Fibroblast of lung (primary cell): ENCODE measurements at regions not wholly inside any gene's neighbourhood (a gene's known extent, or its start where the extent isn't known, plus 50 kb on each side); places are given as distances from the start of the nearest gene placed in this dataset.
A peak's percentile ranks its signal among the peaks of the same experiment; 100 is the strongest.

Experiments used
- DNase-seq, 2 donors: peaks; one replicate each; pipeline versions ENCODE4 v3.0.0 to v3.0.0-alpha.2; 2010; ENCODE audit warnings: low read depth in 2 of 2
- H2AFZ ChIP-seq: 2 replicates; pipeline ENCODE4 v1.5.1; 2012; ENCODE audit warnings: low read length, control low read depth, inconsistent platforms
- H3K27ac ChIP-seq: 2 replicates; pipeline ENCODE4 v1.5.1; 2011; ENCODE audit warnings: low read length, control low read depth; ENCODE audit not compliant: insufficient read depth
- H3K27me3 ChIP-seq: 2 replicates; pipeline ENCODE4 v1.5.1; 2011; ENCODE audit warnings: mild to moderate bottlenecking, low read length; ENCODE audit not compliant: control insufficient read depth, insufficient read depth
- H3K36me3 ChIP-seq: 2 replicates; pipeline ENCODE4 v1.5.1; 2011; ENCODE audit warnings: low read length; ENCODE audit not compliant: control insufficient read depth, insufficient read depth
- H3K4me1 ChIP-seq: 2 replicates; pipeline ENCODE4 v1.5.1; 2011; ENCODE audit warnings: low read length; ENCODE audit not compliant: control insufficient read depth, insufficient read depth; ENCODE audit errors: extremely low read depth
- H3K4me2 ChIP-seq: 2 replicates; pipeline ENCODE4 v1.5.1; 2011; ENCODE audit warnings: low read length, control low read depth; ENCODE audit not compliant: insufficient read depth; ENCODE audit errors: extremely low read depth
- H3K4me3 ChIP-seq, 4 experiments: fragments of 200-600 bp in 1 of 4; sonication (generic) in 1 of 4; replicated peaks in 1 of 4; 2 replicates each; pipeline ENCODE4 v1.5.1; 2011 to 2016; ENCODE audit warnings: low read length in 4 of 4, low read depth in 3 of 4, mild to moderate bottlenecking in 3 of 4, control low read depth in 2 of 4, inconsistent platforms in 1 of 4, mixed read lengths in 1 of 4; ENCODE audit not compliant: insufficient read depth in 1 of 4; ENCODE audit errors: control extremely low read depth in 1 of 4
- H3K79me2 ChIP-seq: 2 replicates; pipeline ENCODE4 v1.5.1; 2012; ENCODE audit warnings: mild to moderate bottlenecking, low read length, inconsistent platforms; ENCODE audit not compliant: control insufficient read depth, insufficient read depth
- H3K9ac ChIP-seq: 2 replicates; pipeline ENCODE4 v1.5.1; 2011; ENCODE audit warnings: mild to moderate bottlenecking, low read length, control low read depth; ENCODE audit not compliant: insufficient read depth
- H3K9me3 ChIP-seq: 2 replicates; pipeline ENCODE4 v1.5.1; 2012; ENCODE audit warnings: low read depth, low read length; ENCODE audit not compliant: control insufficient read depth, insufficient read depth
- H4K20me1 ChIP-seq: 2 replicates; pipeline ENCODE4 v1.5.1; 2011; ENCODE audit warnings: low read length; ENCODE audit not compliant: control insufficient read depth, insufficient read depth; ENCODE audit errors: extremely low read depth
- EZH2 ChIP-seq: IDR thresholded peaks from 2 replicates; pipeline ENCODE4 v1.5.1; 2012; ENCODE audit warnings: low read length, control low read depth, mild to moderate bottlenecking; ENCODE audit errors: missing control alignments
- TF ChIP-seq, protein P1 (sequence below), 2 donors: IDR thresholded peaks in 1 of 2; conservative IDR thresholded peaks in 1 of 2; 1 replicate in 1 of 2; 2 replicates in 1 of 2; pipeline ENCODE4 v1.5.1; 2011 to 2012; ENCODE audit warnings: low read length in 2 of 2, control low read depth in 1 of 2, inconsistent platforms in 1 of 2, low read depth in 1 of 2, mild to moderate bottlenecking in 1 of 2

- Histone ChIP-seq H4K20me1 (no peaks in the 10 kb centered on the region), H3K4me3 (no peak overlapping the region), H3K79me2 (no peaks in the 10 kb centered on the region), H3K9ac (no peak overlapping the region), H2AFZ (no peak overlapping the region), H3K27ac (no peak overlapping the region), H3K36me3 (no peaks in the 10 kb centered on the region), H3K27me3 (peaks cover 4% of the 10 kb centered on the region), H3K9me3 (no peaks in the 10 kb centered on the region), H3K4me2 (no peak overlapping the region), H3K4me1 (peaks cover 5% of the 10 kb centered on the region)
- TF ChIP-seq EZH2 = no peak
- TF ChIP-seq, protein P1, sequence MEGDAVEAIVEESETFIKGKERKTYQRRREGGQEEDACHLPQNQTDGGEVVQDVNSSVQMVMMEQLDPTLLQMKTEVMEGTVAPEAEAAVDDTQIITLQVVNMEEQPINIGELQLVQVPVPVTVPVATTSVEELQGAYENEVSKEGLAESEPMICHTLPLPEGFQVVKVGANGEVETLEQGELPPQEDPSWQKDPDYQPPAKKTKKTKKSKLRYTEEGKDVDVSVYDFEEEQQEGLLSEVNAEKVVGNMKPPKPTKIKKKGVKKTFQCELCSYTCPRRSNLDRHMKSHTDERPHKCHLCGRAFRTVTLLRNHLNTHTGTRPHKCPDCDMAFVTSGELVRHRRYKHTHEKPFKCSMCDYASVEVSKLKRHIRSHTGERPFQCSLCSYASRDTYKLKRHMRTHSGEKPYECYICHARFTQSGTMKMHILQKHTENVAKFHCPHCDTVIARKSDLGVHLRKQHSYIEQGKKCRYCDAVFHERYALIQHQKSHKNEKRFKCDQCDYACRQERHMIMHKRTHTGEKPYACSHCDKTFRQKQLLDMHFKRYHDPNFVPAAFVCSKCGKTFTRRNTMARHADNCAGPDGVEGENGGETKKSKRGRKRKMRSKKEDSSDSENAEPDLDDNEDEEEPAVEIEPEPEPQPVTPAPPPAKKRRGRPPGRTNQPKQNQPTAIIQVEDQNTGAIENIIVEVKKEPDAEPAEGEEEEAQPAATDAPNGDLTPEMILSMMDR (conservative IDR thresholded peaks at IDR 0.05 in 1 of 2, IDR thresholded peaks at IDR 0.05 in 1 of 2; ENCODE audit: low read depth in 1 of 2, low read length in 2 of 2) = no peak
- DNase-seq = no peak
Observed at GRCh38 chr10:44184633-44185314, 200.1 kb downstream of the CXCL12 start.

DNA sequence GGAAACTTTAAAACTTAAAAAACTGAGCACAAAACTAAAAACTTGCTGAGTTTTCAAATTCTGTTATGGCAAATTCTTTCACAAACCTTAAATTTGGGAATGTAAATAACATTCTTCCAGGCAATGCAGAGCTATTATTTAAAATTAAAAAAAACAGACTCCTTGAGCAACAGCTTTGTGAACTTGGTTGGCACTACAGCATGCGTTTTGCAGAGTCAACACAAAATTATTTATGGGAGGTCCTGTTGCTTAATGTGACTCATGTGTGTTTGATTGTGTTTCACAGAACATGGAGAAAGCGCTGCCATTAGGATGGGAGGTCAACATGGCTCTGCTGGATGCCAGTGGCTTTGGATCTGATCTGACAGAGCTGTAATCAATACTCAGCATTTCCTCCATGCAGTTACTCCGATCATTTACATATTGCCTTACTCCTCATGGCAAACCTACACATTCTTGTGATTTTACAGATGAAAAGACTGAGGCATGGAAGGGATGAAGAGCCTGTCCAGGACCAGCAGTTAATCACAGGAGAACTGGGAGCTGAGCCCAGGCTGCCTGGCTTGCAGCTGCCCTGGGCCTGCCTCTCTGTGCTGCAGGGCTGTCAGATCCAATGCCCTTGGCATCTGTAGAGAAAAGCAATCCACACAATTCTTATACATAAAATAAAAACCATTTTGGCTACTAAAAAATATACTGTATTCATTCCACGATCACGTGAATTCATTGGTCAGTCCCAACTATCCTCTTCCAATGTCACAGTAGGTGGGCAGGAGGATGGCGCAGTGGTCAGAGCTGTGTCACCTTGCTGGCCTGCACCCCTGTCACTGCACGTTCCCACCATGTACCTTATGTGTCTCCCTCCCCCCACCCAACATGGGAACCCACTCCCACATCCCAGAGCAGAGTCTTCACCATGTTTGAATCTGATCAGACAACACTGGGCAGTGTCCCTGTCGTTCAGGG lies 200.9 kb downstream of the CXCL12 start:
- DNase-seq = peak; percentile 48 to 86

DNA sequence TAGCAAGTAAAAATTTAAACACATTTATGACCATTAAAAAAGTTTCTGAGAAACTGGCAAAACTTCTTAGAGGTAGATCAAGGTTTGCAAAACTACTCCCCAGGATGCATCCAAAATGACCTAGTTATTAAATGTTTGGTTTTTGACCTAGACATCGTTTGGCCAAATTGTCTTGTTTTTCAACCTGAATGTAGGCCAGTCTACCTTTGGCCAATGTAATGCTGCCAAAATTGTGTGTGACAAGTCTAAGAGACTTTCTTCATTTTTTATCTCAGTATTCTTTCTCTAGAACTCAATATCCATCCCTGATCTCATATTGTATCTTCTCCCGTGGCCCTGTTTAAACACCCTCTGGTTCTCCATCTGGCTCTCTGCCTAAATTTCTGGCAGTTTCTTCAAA lies 202.0 kb downstream of the CXCL12 start:
- no peak for DNase-seq
- Histone ChIP-seq H3K9me3 (no peaks in the 10 kb centered on the region), H3K4me3 (no peak overlapping the region), H3K79me2 (no peaks in the 10 kb centered on the region), H3K36me3 (no peaks in the 10 kb centered on the region), H3K4me2 (no peak overlapping the region), H3K27ac (no peak overlapping the region), H3K4me1 (peaks cover 6% of the 10 kb centered on the region), H3K27me3 (peaks cover 4% of the 10 kb centered on the region), H2AFZ (no peak overlapping the region), H4K20me1 (no peaks in the 10 kb centered on the region), H3K9ac (no peak overlapping the region)
- TF ChIP-seq, protein P1 (conservative IDR thresholded peaks at IDR 0.05 in 1 of 2, IDR thresholded peaks at IDR 0.05 in 1 of 2; ENCODE audit: low read depth in 1 of 2, low read length in 2 of 2) = no peak
- TF ChIP-seq EZH2 = no peak

More for the DNA sequence above, 200.9 kb downstream of the CXCL12 start:
- no peak overlapping the region for H2AFZ ChIP-seq
- H3K9ac ChIP-seq = no peak overlapping the region
- no peaks in the 10 kb centered on the region for H3K9me3 ChIP-seq
- H3K4me3 ChIP-seq = no peak overlapping the region
- H3K36me3 ChIP-seq = no peaks in the 10 kb centered on the region
- no peak for TF ChIP-seq EZH2
- TF ChIP-seq, protein P1 (conservative IDR thresholded peaks at IDR 0.05 in 1 of 2, IDR thresholded peaks at IDR 0.05 in 1 of 2; ENCODE audit: low read depth in 1 of 2, low read length in 2 of 2) = no peak
- no peak overlapping the region for H3K27ac ChIP-seq
- no peaks in the 10 kb centered on the region for H3K79me2 ChIP-seq
- peaks cover 4% of the 10 kb centered on the region for H3K27me3 ChIP-seq
- H3K4me1 ChIP-seq = peaks cover 6% of the 10 kb centered on the region
- no peaks in the 10 kb centered on the region for H4K20me1 ChIP-seq
- no peak overlapping the region for H3K4me2 ChIP-seq
